T-helper 2 cell treated with Interferon-gamma antibody and Interleukin-4, amounts not matched to agents 5 μg/mL and 100 μg/mL, for 36 hours (primary cell): ENCODE measurements at regions not wholly inside any gene's neighbourhood (a gene's known extent, or its start where the extent isn't known, plus 50 kb on each side); places are given as distances from the start of the nearest gene placed in this dataset.

Experiments used
- DNase-seq: peaks from one replicate; pipeline ENCODE4 v3.0.0; 2021; ENCODE audit warnings: low spot score
- H3K27ac Mint-ChIP-seq: one replicate; pipeline ENCODE4 v1.8.0; 2021; ENCODE audit warnings: mild to moderate bottlenecking, mixed read lengths
- H3K27me3 Mint-ChIP-seq: one replicate; pipeline ENCODE4 v1.8.0; 2021; ENCODE audit warnings: low read depth, mixed read lengths
- H3K36me3 Mint-ChIP-seq: one replicate; pipeline ENCODE4 v1.8.0; 2021; ENCODE audit warnings: low read depth, mixed read lengths
- H3K4me1 Mint-ChIP-seq: one replicate; pipeline ENCODE4 v1.8.0; 2021; ENCODE audit warnings: low read depth, mixed read lengths
- H3K4me3 Mint-ChIP-seq: one replicate; pipeline ENCODE4 v1.8.0; 2022; ENCODE audit warnings: mild to moderate bottlenecking, moderate library complexity, mixed read lengths
- H3K9me3 Mint-ChIP-seq: one replicate; pipeline ENCODE4 v1.8.0; 2021; ENCODE audit warnings: mixed read lengths

- H3K4me1 Mint-ChIP-seq, result no peaks in the 10 kb centered on the region
- H3K4me3 Mint-ChIP-seq, result no peak overlapping the region
- no peaks in the 10 kb centered on the region for H3K36me3 Mint-ChIP-seq
- DNase-seq, result no peak
- no peaks in the 10 kb centered on the region for H3K27me3 Mint-ChIP-seq
- no peaks in the 10 kb centered on the region for H3K9me3 Mint-ChIP-seq
- no peak overlapping the region for H3K27ac Mint-ChIP-seq
These were observed 71.4 kb upstream of the FLT1 start for GRCh38 chr13:28566283-28566682.

GRCh38 chr13:28564030-28564429, 69.1 kb upstream of the FLT1 start:
- Mint-ChIP-seq H3K4me1 (no peaks in the 10 kb centered on the region), H3K27ac (no peak overlapping the region), H3K9me3 (no peaks in the 10 kb centered on the region), H3K27me3 (no peaks in the 10 kb centered on the region), H3K4me3 (no peak overlapping the region), H3K36me3 (no peaks in the 10 kb centered on the region)
- no peak for DNase-seq

- Mint-ChIP-seq H3K27ac (no peak overlapping the region), H3K4me3 (no peak overlapping the region), H3K36me3 (no peaks in the 10 kb centered on the region), H3K4me1 (no peaks in the 10 kb centered on the region), H3K9me3 (no peaks in the 10 kb centered on the region), H3K27me3 (no peaks in the 10 kb centered on the region)
- no peak for DNase-seq
These were observed 68.7 kb upstream of the FLT1 start for GRCh38 chr13:28563609-28564008.

- Mint-ChIP-seq H3K27ac (no peak overlapping the region), H3K27me3 (no peaks in the 10 kb centered on the region), H3K9me3 (no peaks in the 10 kb centered on the region), H3K4me1 (no peaks in the 10 kb centered on the region), H3K4me3 (no peak overlapping the region), H3K36me3 (no peaks in the 10 kb centered on the region)
- no peak for DNase-seq
These were observed 65.7 kb upstream of the FLT1 start for GRCh38 chr13:28560612-28561011.

- no peak for DNase-seq
- no peaks in the 10 kb centered on the region for H3K36me3 Mint-ChIP-seq
- H3K4me1 Mint-ChIP-seq, result no peaks in the 10 kb centered on the region
- no peak overlapping the region for H3K4me3 Mint-ChIP-seq
- H3K27me3 Mint-ChIP-seq, result peaks cover 4% of the 10 kb centered on the region
- no peaks in the 10 kb centered on the region for H3K9me3 Mint-ChIP-seq
- no peak overlapping the region for H3K27ac Mint-ChIP-seq
These were observed 64.8 kb upstream of the FLT1 start for GRCh38 chr13:28559636-28560259.

- H3K4me1 Mint-ChIP-seq, result no peaks in the 10 kb centered on the region
- H3K9me3 Mint-ChIP-seq, result no peaks in the 10 kb centered on the region
- no peak for DNase-seq
- H3K36me3 Mint-ChIP-seq, result no peaks in the 10 kb centered on the region
- H3K4me3 Mint-ChIP-seq, result no peak overlapping the region
- peaks cover 4% of the 10 kb centered on the region for H3K27me3 Mint-ChIP-seq
- no peak overlapping the region for H3K27ac Mint-ChIP-seq
These were observed 63.6 kb upstream of the FLT1 start for GRCh38 chr13:28558567-28558966.

- no peak for DNase-seq
- Mint-ChIP-seq H3K4me3 (no peak overlapping the region), H3K27ac (no peak overlapping the region), H3K4me1 (no peaks in the 10 kb centered on the region), H3K27me3 (peaks cover 4% of the 10 kb centered on the region), H3K36me3 (no peaks in the 10 kb centered on the region), H3K9me3 (no peaks in the 10 kb centered on the region)
These were observed 63.0 kb upstream of the FLT1 start for GRCh38 chr13:28557725-28558520.

GRCh38 chr13:28555096-28555495, 60.2 kb upstream of the FLT1 start:
- Mint-ChIP-seq H3K27me3 (peaks cover 7% of the 10 kb centered on the region), H3K4me3 (no peak overlapping the region), H3K27ac (no peak overlapping the region), H3K4me1 (no peaks in the 10 kb centered on the region), H3K9me3 (no peaks in the 10 kb centered on the region), H3K36me3 (no peaks in the 10 kb centered on the region)
- no peak for DNase-seq

GRCh38 chr13:28553971-28554370, 59.0 kb upstream of the FLT1 start:
- DNase-seq, result no peak
- H3K4me1 Mint-ChIP-seq, result no peaks in the 10 kb centered on the region
- no peaks in the 10 kb centered on the region for H3K36me3 Mint-ChIP-seq
- H3K4me3 Mint-ChIP-seq, result no peak overlapping the region
- H3K27me3 Mint-ChIP-seq, result peaks cover 7% of the 10 kb centered on the region
- H3K9me3 Mint-ChIP-seq, result no peaks in the 10 kb centered on the region
- H3K27ac Mint-ChIP-seq, result no peak overlapping the region

- Mint-ChIP-seq H3K9me3 (no peaks in the 10 kb centered on the region), H3K4me1 (no peaks in the 10 kb centered on the region), H3K36me3 (no peaks in the 10 kb centered on the region), H3K27me3 (peaks cover 7% of the 10 kb centered on the region), H3K27ac (no peak overlapping the region), H3K4me3 (no peak overlapping the region)
- DNase-seq, result no peak
These were observed 57.4 kb upstream of the FLT1 start for GRCh38 chr13:28552288-28552687.

GRCh38 chr13:28551498-28551895, 56.6 kb upstream of the FLT1 start:
- Mint-ChIP-seq H3K27ac (no peak overlapping the region), H3K4me3 (no peak overlapping the region), H3K36me3 (no peaks in the 10 kb centered on the region), H3K27me3 (peaks cover 7% of the 10 kb centered on the region), H3K4me1 (no peaks in the 10 kb centered on the region), H3K9me3 (no peaks in the 10 kb centered on the region)
- no peak for DNase-seq

GRCh38 chr13:28550721-28551497, 56.0 kb upstream of the FLT1 start:
- Mint-ChIP-seq H3K4me3 (no peak overlapping the region), H3K9me3 (no peaks in the 10 kb centered on the region), H3K4me1 (peaks cover under 1% of the 10 kb centered on the region), H3K27ac (no peak overlapping the region), H3K36me3 (no peaks in the 10 kb centered on the region), H3K27me3 (peaks cover 7% of the 10 kb centered on the region)
- no peak for DNase-seq

GRCh38 chr13:28550091-28550490, 55.2 kb upstream of the FLT1 start:
- Mint-ChIP-seq H3K9me3 (no peaks in the 10 kb centered on the region), H3K27ac (no peak overlapping the region), H3K36me3 (no peaks in the 10 kb centered on the region), H3K4me1 (peaks cover 2% of the 10 kb centered on the region), H3K27me3 (peaks cover 6% of the 10 kb centered on the region), H3K4me3 (no peak overlapping the region)
- DNase-seq, result no peak

GRCh38 chr13:28548872-28549271, 53.9 kb upstream of the FLT1 start:
- no peak overlapping the region for H3K27ac Mint-ChIP-seq

More at GRCh38 chr13:28548872-28549271, 53.9 kb upstream of the FLT1 start:
- Mint-ChIP-seq H3K27me3 (peaks cover 3% of the 10 kb centered on the region), H3K36me3 (peaks cover 3% of the 10 kb centered on the region), H3K4me1 (peaks cover 2% of the 10 kb centered on the region), H3K9me3 (peaks cover 8% of the 10 kb centered on the region), H3K4me3 (no peak overlapping the region)
- DNase-seq, result no peak
